Ovary (tissue), 7 donors: ENCODE measurements at regions not wholly inside any gene's neighbourhood (a gene's known extent, or its start where the extent isn't known, plus 50 kb on each side); places are given as distances from the start of the nearest gene placed in this dataset.
"Not testable (repeated sequence)": the region's sequence is repeated elsewhere in the genome, so short reads cannot be mapped to it uniquely, and the experiment has no call there.

Experiments
- DNase-seq, 5 donors: peaks; one replicate each; pipeline ENCODE4 v3.0.0-alpha.2; 2019 to 2020
- H3K27ac ChIP-seq, 2 donors: fragments of 200-600 bp; one replicate each; pipeline versions ENCODE4 v1.5.1 to v1.8.0; 2019 to 2022
- H3K27me3 ChIP-seq: fragments of 200-600 bp; one replicate; pipeline ENCODE4 v1.8.0; 2022
- H3K36me3 ChIP-seq: fragments of 200-600 bp; sonication (generic); one replicate; pipeline ENCODE4 v1.5.1; 2019
- H3K4me1 ChIP-seq: one replicate; pipeline ENCODE4 v1.8.1; 2013; ENCODE audit warnings: mild to moderate bottlenecking, moderate library complexity; ENCODE audit not compliant: insufficient read depth
- H3K4me3 ChIP-seq: fragments of 200-600 bp; sonication (generic); one replicate; pipeline ENCODE4 v1.5.1; 2017
- H3K9me3 ChIP-seq, 2 donors: fragments of 200-600 bp in 1 of 2; sonication (generic) in 1 of 2; one replicate each; pipeline versions ENCODE4 v1.5.1 to v1.8.1; 2013 to 2019; ENCODE audit warnings: mild to moderate bottlenecking in 1 of 2, moderate library complexity in 1 of 2
- CTCF ChIP-seq, 3 donors: fragments of 450-650 bp in 2 of 3; fragments of 200-600 bp in 1 of 3; IDR thresholded peaks; one replicate each; pipeline versions ENCODE4 v1.5.1 to v1.8.0; 2016 to 2022; ENCODE audit warnings: antibody characterized with exemption in 3 of 3, mild to moderate bottlenecking in 1 of 3
- EP300 ChIP-seq: sonication (generic); formaldehyde crosslinking; IDR thresholded peaks from one replicate; pipeline ENCODE4 v1.6.1; 2017; ENCODE audit warnings: antibody characterized with exemption
- POLR2A ChIP-seq: fragments of 450-650 bp; IDR thresholded peaks from one replicate; pipeline ENCODE4 v1.6.1; 2017; ENCODE audit warnings: antibody characterized with exemption, mild to moderate bottlenecking, moderate library complexity
- WGBS, 3 donors: extraction: QIAGEN DNeasy Blood & Tissue Kit in 1 of 3; methylation state at CpG; one replicate each; pipeline versions ENCODE4 v1.1.5 to v1.1.7; 2013 to 2017; 5-methylcytosine and 5-hydroxymethylcytosine counted together
- intact Hi-C, 4 donors: fragments of 100-400 bp; cut with DNase I; formaldehyde crosslinking; loops; one replicate each; pipeline versions ENCODE4 v1.11.0 to v1.15.1; 2022 to 2023
- donor health status: DM: no; HTN: no; CAD: no; lungs with moderate emphysema.
- donor health status: DM: no; HTN: no; CAD: no.
- donor health status: Bipolar disorder and iron deficiency.
- donor health status: DM: no; HTN: no; CAD: no.
- donor health status: DM: yes; HTN: yes; CAD: no.

GRCh38 chr5:42940853-42941252 lies 99.3 kb downstream of the ANXA2R start:
- intact Hi-C loops: no loop called here

GRCh38 chr5:42932011-42932410 lies 108.1 kb downstream of the ANXA2R start:
- 94 to 97% (median 94%) methylated on average over 8 of the region's 8 CpGs for WGBS, 3 donors
- intact Hi-C loops, H3K27me3 ChIP-seq, DNase-seq, H3K4me3 ChIP-seq, H3K36me3 ChIP-seq, H3K4me1 ChIP-seq, H3K27ac ChIP-seq, H3K9me3 ChIP-seq: not testable (repeated sequence)

More at GRCh38 chr5:42940853-42941252, 99.3 kb downstream of the ANXA2R start:
- H3K4me1 ChIP-seq: no peaks in the 10 kb centered on the region
- no peak overlapping the region for H3K27ac ChIP-seq
- H3K4me3 ChIP-seq: no peak overlapping the region
- DNase-seq: no peak
- TF ChIP-seq EP300 (no peak), POLR2A (no peak), CTCF (IDR thresholded peaks at IDR 0.05) (no peak)
- no peaks in the 10 kb centered on the region for H3K36me3 ChIP-seq
- H3K27me3 ChIP-seq: no peaks in the 10 kb centered on the region
- no peaks in the 10 kb centered on the region for H3K9me3 ChIP-seq

- 89 to 96% (median 89%) methylated on average over 9 of the region's 9 CpGs for WGBS, 3 donors
- H3K36me3 ChIP-seq, H3K4me1 ChIP-seq, DNase-seq, H3K27ac ChIP-seq, H3K27me3 ChIP-seq, intact Hi-C loops, H3K4me3 ChIP-seq, H3K9me3 ChIP-seq: not testable (repeated sequence)
Observed at GRCh38 chr5:42931451-42931850, 108.7 kb downstream of the ANXA2R start.

- TF ChIP-seq EP300: no peak
- H3K27ac ChIP-seq: no peak overlapping the region
- intact Hi-C loops: no loop called here
- H3K27me3 ChIP-seq: no peaks in the 10 kb centered on the region
- no peaks in the 10 kb centered on the region for H3K36me3 ChIP-seq
- no peaks in the 10 kb centered on the region for H3K9me3 ChIP-seq
- DNase-seq: no peak
- 89 to 91% (median 90%) methylated on average over 1 of the region's 1 CpG for WGBS, 3 donors
- H3K4me3 ChIP-seq: no peak overlapping the region
- no peaks in the 10 kb centered on the region for H3K4me1 ChIP-seq
Observed at GRCh38 chr5:42930934-42931333, 109.2 kb downstream of the ANXA2R start.

- Histone ChIP-seq H3K9me3 (no peaks in the 10 kb centered on the region), H3K4me3 (no peak overlapping the region), H3K27me3 (no peaks in the 10 kb centered on the region), H3K27ac (no peak overlapping the region), H3K36me3 (no peaks in the 10 kb centered on the region), H3K4me1 (no peaks in the 10 kb centered on the region)
- TF ChIP-seq CTCF (IDR thresholded peaks at IDR 0.05) (no peak), EP300 (no peak), POLR2A (no peak)
- DNase-seq: no peak
- intact Hi-C loops: no loop called here
- WGBS, 3 donors: 29 to 41% (median 40%) methylated on average over 4 of the region's 4 CpGs
Observed at GRCh38 chr5:42929871-42930270, 110.2 kb downstream of the ANXA2R start.

- DNase-seq: no peak
- Histone ChIP-seq H3K27ac (no peak overlapping the region), H3K36me3 (no peaks in the 10 kb centered on the region), H3K4me3 (no peak overlapping the region), H3K27me3 (no peaks in the 10 kb centered on the region), H3K9me3 (no peaks in the 10 kb centered on the region), H3K4me1 (no peaks in the 10 kb centered on the region)
- WGBS, 3 donors: 91 to 95% (median 93%) methylated on average over 8 of the region's 8 CpGs
- no peak for TF ChIP-seq CTCF (IDR thresholded peaks at IDR 0.05)
- no peak for TF ChIP-seq POLR2A
- no peak for TF ChIP-seq EP300
- intact Hi-C loops: no loop called here
Observed at GRCh38 chr5:42927730-42928129, 112.4 kb downstream of the ANXA2R start.
